ENCODE measurements at regions not wholly inside any gene's neighbourhood (a gene's known extent, or its start where the extent isn't known, plus 50 kb on each side); places are given as distances from the start of the nearest gene placed in this dataset.

GRCh38 chr10:55191236-55191860, 390.3 kb upstream of the PCDH15 start:
- DNase-seq (no peak), ATAC-seq (no peak)
- no peaks in the 10 kb centered on the region for H3K9me3 ChIP-seq
- WGBS, 3 donors: 73 to 91% (median 84%) methylated on average over 2 of the region's 2 CpGs
- no peaks in the 10 kb centered on the region for H3K36me3 ChIP-seq (ENCODE audit: insufficient read depth in 1 of 2, low read depth in 1 of 2)
- no peaks in the 10 kb centered on the region for H3K27me3 ChIP-seq (ENCODE audit: insufficient read depth in 3 of 3, low read length in 2 of 3)
- no peaks in the 10 kb centered on the region for H3K4me1 ChIP-seq
- no peak overlapping the region for H3K4me3 ChIP-seq
- intact Hi-C loops (cut with DNase I): no loop called here
- no peak for TF ChIP-seq CTCF (IDR thresholded peaks at IDR 0.05)
- H3K27ac ChIP-seq: no peak overlapping the region

DNA sequence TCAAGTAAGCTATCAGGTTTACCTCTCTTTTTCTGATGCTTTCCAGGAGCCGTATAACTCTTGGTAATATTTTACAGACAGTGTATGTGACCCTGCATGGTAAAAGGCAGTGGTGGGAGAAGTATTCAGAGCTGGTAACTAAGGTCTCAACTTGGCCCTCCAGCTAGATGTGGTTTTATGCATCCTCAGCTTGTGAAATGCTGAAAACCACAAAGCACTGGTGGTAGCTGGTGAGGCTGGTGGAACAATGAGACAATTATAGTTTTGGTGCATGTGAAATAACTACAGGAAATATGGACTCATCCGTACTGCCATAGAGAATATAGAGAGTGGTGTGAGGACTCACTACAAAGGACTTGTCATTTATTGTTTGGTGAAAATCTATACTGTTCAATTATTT, 383.0 kb upstream of the PCDH15 start:
- TF ChIP-seq CTCF (IDR thresholded peaks at IDR 0.05): no peak
- Histone ChIP-seq H3K4me3 (no peak overlapping the region), H3K4me1 (no peaks in the 10 kb centered on the region), H3K27ac (no peak overlapping the region), H3K27me3 (ENCODE audit: insufficient read depth in 3 of 3, low read length in 2 of 3) (no peaks in the 10 kb centered on the region), H3K36me3 (ENCODE audit: insufficient read depth in 1 of 2, low read depth in 1 of 2) (no peaks in the 10 kb centered on the region), H3K9me3 (no peaks in the 10 kb centered on the region)
- DNase-seq: no peak
- WGBS, 3 donors: 59 to 64% (median 61%) methylated on average over 2 of the region's 2 CpGs
- intact Hi-C loops (cut with DNase I): no loop called here
- no peak for ATAC-seq

GRCh38 chr10:55180357-55180756, 379.3 kb upstream of the PCDH15 start:
- DNase-seq: no peak

DNA sequence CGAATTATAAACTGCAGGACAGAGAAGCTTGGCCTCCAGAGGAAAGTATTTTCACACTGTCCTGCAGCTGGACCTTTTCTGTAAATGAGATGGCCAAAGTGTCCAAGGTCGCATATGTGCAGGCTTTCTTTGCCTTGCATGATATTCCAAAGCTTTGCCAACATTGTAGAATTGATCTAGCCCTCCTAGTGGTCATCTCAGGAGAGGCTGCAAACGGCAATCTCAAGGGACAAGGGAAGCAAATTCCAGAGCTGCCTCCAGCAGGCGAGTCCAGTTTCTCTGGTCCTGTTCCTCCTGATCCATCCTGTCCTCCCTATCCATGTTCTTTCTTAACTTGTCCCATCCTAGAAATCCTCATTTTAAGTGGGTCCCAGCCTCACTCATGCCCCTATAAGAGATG, 373.4 kb upstream of the PCDH15 start:
- Histone ChIP-seq H3K9me3 (no peaks in the 10 kb centered on the region), H3K27ac (no peak overlapping the region), H3K4me1 (no peaks in the 10 kb centered on the region), H3K36me3 (ENCODE audit: insufficient read depth in 1 of 2, low read depth in 1 of 2) (no peaks in the 10 kb centered on the region), H3K4me3 (no peak overlapping the region), H3K27me3 (ENCODE audit: insufficient read depth in 3 of 3, low read length in 2 of 3) (no peaks in the 10 kb centered on the region)
- intact Hi-C loops (cut with DNase I): no loop called here
- ATAC-seq (no peak), DNase-seq (no peak)
- WGBS, 3 donors: 39 to 51% (median 39%) methylated on average over 4 of the region's 4 CpGs
- TF ChIP-seq CTCF (IDR thresholded peaks at IDR 0.05): no peak

More at GRCh38 chr10:55180357-55180756, 379.3 kb upstream of the PCDH15 start:
- Histone ChIP-seq H3K4me3 (no peak overlapping the region), H3K4me1 (no peaks in the 10 kb centered on the region), H3K27me3 (ENCODE audit: insufficient read depth in 3 of 3, low read length in 2 of 3) (no peaks in the 10 kb centered on the region), H3K9me3 (no peaks in the 10 kb centered on the region), H3K36me3 (ENCODE audit: insufficient read depth in 1 of 2, low read depth in 1 of 2) (no peaks in the 10 kb centered on the region), H3K27ac (no peak overlapping the region)
- TF ChIP-seq CTCF (IDR thresholded peaks at IDR 0.05): no peak
- intact Hi-C loops (cut with DNase I): no loop called here
- WGBS, 3 donors: 90 to 98% (median 94%) methylated on average over 1 of the region's 1 CpG
- no peak for ATAC-seq

GRCh38 chr10:55169493-55169892, 368.5 kb upstream of the PCDH15 start:
- TF ChIP-seq CTCF (IDR thresholded peaks at IDR 0.05): no peak
- Histone ChIP-seq H3K36me3 (ENCODE audit: insufficient read depth in 1 of 2, low read depth in 1 of 2) (no peaks in the 10 kb centered on the region), H3K27ac (no peak overlapping the region), H3K9me3 (no peaks in the 10 kb centered on the region), H3K27me3 (ENCODE audit: insufficient read depth in 3 of 3, low read length in 2 of 3) (no peaks in the 10 kb centered on the region), H3K4me3 (no peak overlapping the region), H3K4me1 (no peaks in the 10 kb centered on the region)
- WGBS, 3 donors: 92 to 96% (median 95%) methylated on average over 1 of the region's 1 CpG
- intact Hi-C loops (cut with DNase I): no loop called here
- ATAC-seq (no peak), DNase-seq (no peak)

All from psoas muscle (tissue), 7 donors.